ENCODE measurements at regions not wholly inside any gene's neighbourhood (a gene's known extent, or its start where the extent isn't known, plus 50 kb on each side); places are given as distances from the start of the nearest gene placed in this dataset.

GRCh38 chr11:121715405-121715804 is 262.6 kb upstream of the SORL1-AS1 start:
- Histone ChIP-seq H3K27me3 (replicated peaks; ENCODE audit: control insufficient read depth, insufficient read depth, low read length) (no peaks in the 10 kb centered on the region), H3K36me3 (ENCODE audit: control insufficient read depth, insufficient read depth, low read length) (no peaks in the 10 kb centered on the region), H3K4me3 (replicated peaks; ENCODE audit: low read depth, low read length) (no peak overlapping the region)
- no peak for DNase-seq (ENCODE audit: extremely low read depth, insufficient read length)
- TF ChIP-seq CTCF (IDR thresholded peaks at IDR 0.05; ENCODE audit: insufficient read depth, low read length, poor library complexity, severe bottlenecking): no peak

GRCh38 chr11:121714351-121714750 is 261.6 kb upstream of the SORL1-AS1 start:
- Histone ChIP-seq H3K36me3 (ENCODE audit: control insufficient read depth, insufficient read depth, low read length) (no peaks in the 10 kb centered on the region), H3K27me3 (replicated peaks; ENCODE audit: control insufficient read depth, insufficient read depth, low read length) (no peaks in the 10 kb centered on the region), H3K4me3 (replicated peaks; ENCODE audit: low read depth, low read length) (no peak overlapping the region)
- DNase-seq (ENCODE audit: extremely low read depth, insufficient read length): no peak
- no peak for TF ChIP-seq CTCF (IDR thresholded peaks at IDR 0.05; ENCODE audit: insufficient read depth, low read length, poor library complexity, severe bottlenecking)

- no peak overlapping the region for H3K4me3 ChIP-seq (replicated peaks; ENCODE audit: low read depth, low read length)
- TF ChIP-seq CTCF (IDR thresholded peaks at IDR 0.05; ENCODE audit: insufficient read depth, low read length, poor library complexity, severe bottlenecking): no peak
- H3K27me3 ChIP-seq (replicated peaks; ENCODE audit: control insufficient read depth, insufficient read depth, low read length): no peaks in the 10 kb centered on the region; the same call in 1 of the 2 replicates
- no peaks in the 10 kb centered on the region for H3K36me3 ChIP-seq (ENCODE audit: control insufficient read depth, insufficient read depth, low read length)
- no peak for DNase-seq (ENCODE audit: extremely low read depth, insufficient read length)
These were observed 259.2 kb upstream of the SORL1-AS1 start for GRCh38 chr11:121711939-121712338.

DNA sequence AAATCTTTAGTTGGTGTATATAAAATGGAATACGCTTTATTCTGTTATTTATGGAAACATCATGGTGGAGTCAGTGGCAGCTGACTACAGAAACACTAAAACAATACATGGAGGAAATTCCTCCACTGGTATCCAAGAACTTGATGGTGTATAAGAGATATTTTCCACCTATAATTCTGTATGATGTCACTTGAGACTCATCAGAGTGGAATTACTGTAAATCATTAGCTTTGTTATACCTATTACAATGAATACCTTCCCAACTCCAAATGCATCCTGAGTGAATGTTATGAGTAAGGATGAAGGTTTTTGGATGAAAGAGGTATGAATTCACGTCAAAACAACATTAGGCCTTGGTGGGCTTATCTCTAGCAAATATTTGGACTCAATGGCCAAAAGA is 258.5 kb upstream of the SORL1-AS1 start:
- Histone ChIP-seq H3K27me3 (replicated peaks; ENCODE audit: control insufficient read depth, insufficient read depth, low read length) (no peaks in the 10 kb centered on the region; the same call in 1 of the 2 replicates), H3K36me3 (ENCODE audit: control insufficient read depth, insufficient read depth, low read length) (no peaks in the 10 kb centered on the region), H3K4me3 (replicated peaks; ENCODE audit: low read depth, low read length) (no peak overlapping the region)
- TF ChIP-seq CTCF (IDR thresholded peaks at IDR 0.05; ENCODE audit: insufficient read depth, low read length, poor library complexity, severe bottlenecking): no peak
- no peak for DNase-seq (ENCODE audit: extremely low read depth, insufficient read length)

- Histone ChIP-seq H3K27me3 (replicated peaks; ENCODE audit: control insufficient read depth, insufficient read depth, low read length) (no peaks in the 10 kb centered on the region; the same call in none of the 2 replicates), H3K36me3 (ENCODE audit: control insufficient read depth, insufficient read depth, low read length) (no peaks in the 10 kb centered on the region), H3K4me3 (replicated peaks; ENCODE audit: low read depth, low read length) (no peak overlapping the region)
- no peak for TF ChIP-seq CTCF (IDR thresholded peaks at IDR 0.05; ENCODE audit: insufficient read depth, low read length, poor library complexity, severe bottlenecking)
- DNase-seq (ENCODE audit: extremely low read depth, insufficient read length): no peak
These were observed 254.2 kb upstream of the SORL1-AS1 start for GRCh38 chr11:121706884-121707420.

- TF ChIP-seq CTCF (IDR thresholded peaks at IDR 0.05; ENCODE audit: insufficient read depth, low read length, poor library complexity, severe bottlenecking): no peak
- no peak for DNase-seq (ENCODE audit: extremely low read depth, insufficient read length)
- Histone ChIP-seq H3K36me3 (ENCODE audit: control insufficient read depth, insufficient read depth, low read length) (no peaks in the 10 kb centered on the region), H3K4me3 (replicated peaks; ENCODE audit: low read depth, low read length) (no peak overlapping the region), H3K27me3 (replicated peaks; ENCODE audit: control insufficient read depth, insufficient read depth, low read length) (peaks cover 2% of the 10 kb centered on the region)
These were observed 250.4 kb upstream of the SORL1-AS1 start for GRCh38 chr11:121703201-121703600.
